NCI-H128 (cell line): ENCODE measurements at regions not wholly inside any gene's neighbourhood (a gene's known extent, or its start where the extent isn't known, plus 50 kb on each side); places are given as distances from the start of the nearest gene placed in this dataset.

Experiments used
- DNase-seq: peaks from one replicate; lab custom pipeline; 2025; ENCODE audit not compliant: unreplicated experiment; lab: John Stamatoyannopoulos, UW

GRCh38 chrX:39206399-39207145, 405.3 kb downstream of the MID1IP1 start:
- DNase-seq: no peak

- DNase-seq: no peak
These were observed 410.2 kb downstream of the MID1IP1 start for GRCh38 chrX:39211501-39211900.

- no peak for DNase-seq
These were observed 411.2 kb downstream of the MID1IP1 start for GRCh38 chrX:39212456-39212855.

GRCh38 chrX:39214387-39215126, 413.3 kb downstream of the MID1IP1 start:
- no peak for DNase-seq

- no peak for DNase-seq
These were observed 419.7 kb downstream of the MID1IP1 start for GRCh38 chrX:39220952-39221351.

GRCh38 chrX:39222346-39223113, 421.3 kb downstream of the MID1IP1 start:
- no peak for DNase-seq

- no peak for DNase-seq
These were observed 425.0 kb downstream of the MID1IP1 start for GRCh38 chrX:39226251-39226650.

- DNase-seq: no peak
These were observed 426.1 kb downstream of the MID1IP1 start for GRCh38 chrX:39227371-39227770.

GRCh38 chrX:39238006-39238405, 436.7 kb downstream of the MID1IP1 start:
- DNase-seq: no peak

- peak; percentile 2 for DNase-seq
These were observed 440.9 kb downstream of the MID1IP1 start for GRCh38 chrX:39242187-39242586.

GRCh38 chrX:39244147-39244546, 442.9 kb downstream of the MID1IP1 start:
- DNase-seq: no peak

- no peak for DNase-seq
These were observed 443.8 kb downstream of the MID1IP1 start for GRCh38 chrX:39245024-39245423.

GRCh38 chrX:39247536-39247935, 446.3 kb downstream of the MID1IP1 start:
- no peak for DNase-seq

- DNase-seq: no peak
These were observed 447.1 kb downstream of the MID1IP1 start for GRCh38 chrX:39248330-39248729.

GRCh38 chrX:39249999-39250398, 448.7 kb downstream of the MID1IP1 start:
- DNase-seq: no peak

- no peak for DNase-seq
These were observed 450.7 kb downstream of the MID1IP1 start for GRCh38 chrX:39251995-39252394.

GRCh38 chrX:39253551-39253950, 452.3 kb downstream of the MID1IP1 start:
- DNase-seq: no peak

- no peak for DNase-seq
These were observed 457.1 kb downstream of the MID1IP1 start for GRCh38 chrX:39258331-39258730.

- no peak for DNase-seq
These were observed 459.7 kb downstream of the MID1IP1 start for GRCh38 chrX:39260965-39261364.

GRCh38 chrX:39261446-39262147, 460.3 kb downstream of the MID1IP1 start:
- DNase-seq: no peak

- DNase-seq: no peak
These were observed 461.4 kb downstream of the MID1IP1 start for GRCh38 chrX:39262641-39263040.
